ENCODE measurements at regions not wholly inside any gene's neighbourhood (a gene's known extent, or its start where the extent isn't known, plus 50 kb on each side); places are given as distances from the start of the nearest gene placed in this dataset.

DNA sequence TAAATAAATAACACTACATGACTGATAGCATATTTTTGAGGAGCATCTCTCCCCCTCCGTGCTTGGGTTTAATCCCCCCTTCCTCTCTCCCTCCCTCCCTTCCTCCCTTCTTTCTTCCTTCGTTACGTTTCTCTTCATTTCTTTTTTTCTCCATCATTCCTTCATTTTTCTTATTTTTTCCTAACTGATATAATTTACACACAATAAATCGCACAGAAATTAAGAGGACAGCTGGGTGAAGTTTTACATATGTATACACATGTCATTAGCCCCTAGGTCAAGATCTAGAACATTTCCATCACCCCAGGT is 51.4 kb upstream of the EZR start:
- TF ChIP-seq, protein P1, sequence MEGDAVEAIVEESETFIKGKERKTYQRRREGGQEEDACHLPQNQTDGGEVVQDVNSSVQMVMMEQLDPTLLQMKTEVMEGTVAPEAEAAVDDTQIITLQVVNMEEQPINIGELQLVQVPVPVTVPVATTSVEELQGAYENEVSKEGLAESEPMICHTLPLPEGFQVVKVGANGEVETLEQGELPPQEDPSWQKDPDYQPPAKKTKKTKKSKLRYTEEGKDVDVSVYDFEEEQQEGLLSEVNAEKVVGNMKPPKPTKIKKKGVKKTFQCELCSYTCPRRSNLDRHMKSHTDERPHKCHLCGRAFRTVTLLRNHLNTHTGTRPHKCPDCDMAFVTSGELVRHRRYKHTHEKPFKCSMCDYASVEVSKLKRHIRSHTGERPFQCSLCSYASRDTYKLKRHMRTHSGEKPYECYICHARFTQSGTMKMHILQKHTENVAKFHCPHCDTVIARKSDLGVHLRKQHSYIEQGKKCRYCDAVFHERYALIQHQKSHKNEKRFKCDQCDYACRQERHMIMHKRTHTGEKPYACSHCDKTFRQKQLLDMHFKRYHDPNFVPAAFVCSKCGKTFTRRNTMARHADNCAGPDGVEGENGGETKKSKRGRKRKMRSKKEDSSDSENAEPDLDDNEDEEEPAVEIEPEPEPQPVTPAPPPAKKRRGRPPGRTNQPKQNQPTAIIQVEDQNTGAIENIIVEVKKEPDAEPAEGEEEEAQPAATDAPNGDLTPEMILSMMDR (conservative IDR thresholded peaks at IDR 0.05; ENCODE audit: low read length) = no peak
- no peak for TF ChIP-seq EZH2phosphoT487 (IDR thresholded peaks at IDR 0.05; ENCODE audit: borderline replicate concordance)
